Epithelial cell of prostate (primary cell): ENCODE measurements at regions not wholly inside any gene's neighbourhood (a gene's known extent, or its start where the extent isn't known, plus 50 kb on each side); places are given as distances from the start of the nearest gene placed in this dataset.
A peak's percentile ranks its signal among the peaks of the same experiment; 100 is the strongest.

Source experiments
- DNase-seq: peaks from one replicate; pipeline ENCODE4 v3.0.0-alpha.2; 2011; ENCODE audit warnings: low read depth, low spot score
- H3K27ac ChIP-seq: fragments of 450-650 bp; 2 replicates; pipeline ENCODE4 v1.5.1; 2017; ENCODE audit warnings: mild to moderate bottlenecking

- H3K27ac ChIP-seq = no peak overlapping the region
These were observed 127.8 kb upstream of the FBN2 start for GRCh38 chr5:128665747-128666355.

GRCh38 chr5:128667152-128667551, 129.1 kb upstream of the FBN2 start:
- no peak for DNase-seq
- H3K27ac ChIP-seq = no peak overlapping the region

More at GRCh38 chr5:128665747-128666355, 127.8 kb upstream of the FBN2 start:
- no peak for DNase-seq

- no peak overlapping the region for H3K27ac ChIP-seq
- DNase-seq = no peak
These were observed 129.7 kb upstream of the FBN2 start for GRCh38 chr5:128667751-128668150.

- DNase-seq = no peak
- no peak overlapping the region for H3K27ac ChIP-seq
These were observed 130.9 kb upstream of the FBN2 start for GRCh38 chr5:128668921-128669320.

- DNase-seq = peak; percentile 27
These were observed 131.8 kb upstream of the FBN2 start for GRCh38 chr5:128669803-128670202.

GRCh38 chr5:128671943-128672342, 133.9 kb upstream of the FBN2 start:
- DNase-seq = no peak
- H3K27ac ChIP-seq = no peak overlapping the region

More at GRCh38 chr5:128669803-128670202, 131.8 kb upstream of the FBN2 start:
- H3K27ac ChIP-seq = no peak overlapping the region

- no peak overlapping the region for H3K27ac ChIP-seq
- DNase-seq = no peak
These were observed 135.0 kb upstream of the FBN2 start for GRCh38 chr5:128673000-128673399.

GRCh38 chr5:128673411-128673957, 135.4 kb upstream of the FBN2 start:
- no peak overlapping the region for H3K27ac ChIP-seq
- DNase-seq = no peak

GRCh38 chr5:128673970-128674369, 135.9 kb upstream of the FBN2 start:
- no peak for DNase-seq
- H3K27ac ChIP-seq = no peak overlapping the region

- no peak overlapping the region for H3K27ac ChIP-seq
- DNase-seq = no peak
These were observed 136.9 kb upstream of the FBN2 start for GRCh38 chr5:128674837-128675446.

- no peak overlapping the region for H3K27ac ChIP-seq
- DNase-seq = no peak
These were observed 143.1 kb upstream of the FBN2 start for GRCh38 chr5:128681096-128681495.

GRCh38 chr5:128681764-128682592, 143.9 kb upstream of the FBN2 start:
- no peak for DNase-seq
- H3K27ac ChIP-seq = no peak overlapping the region

GRCh38 chr5:128682669-128683068, 144.6 kb upstream of the FBN2 start:
- no peak overlapping the region for H3K27ac ChIP-seq
- DNase-seq = no peak

GRCh38 chr5:128684961-128685360, 146.9 kb upstream of the FBN2 start:
- H3K27ac ChIP-seq = no peak overlapping the region
- no peak for DNase-seq

GRCh38 chr5:128687930-128688329, 149.9 kb upstream of the FBN2 start:
- DNase-seq = no peak
- no peak overlapping the region for H3K27ac ChIP-seq

GRCh38 chr5:128693764-128694163, 155.7 kb upstream of the FBN2 start:
- no peak overlapping the region for H3K27ac ChIP-seq
- DNase-seq = no peak

- DNase-seq = no peak
These were observed 157.9 kb upstream of the FBN2 start for GRCh38 chr5:128695791-128696530.

GRCh38 chr5:128701301-128701700, 163.3 kb upstream of the FBN2 start:
- no peak overlapping the region for H3K27ac ChIP-seq
- no peak for DNase-seq

More at GRCh38 chr5:128695791-128696530, 157.9 kb upstream of the FBN2 start:
- H3K27ac ChIP-seq = no peak overlapping the region

GRCh38 chr5:128703322-128703721, 165.3 kb upstream of the FBN2 start:
- no peak for DNase-seq
- H3K27ac ChIP-seq = no peak overlapping the region

GRCh38 chr5:128706269-128706668, 168.2 kb upstream of the FBN2 start:
- H3K27ac ChIP-seq = peak overlapping the region; percentile 29
- DNase-seq = peak; percentile 74
